Mesothelial cell of epicardium (in vitro differentiated cells): ENCODE measurements at regions not wholly inside any gene's neighbourhood (a gene's known extent, or its start where the extent isn't known, plus 50 kb on each side); places are given as distances from the start of the nearest gene placed in this dataset.

ENCODE experiments used
- DNase-seq, 2 experiments: peaks; one replicate each; pipeline ENCODE4 v3.0.0; 2021; ENCODE audit warnings: low spot score in 2 of 2; ENCODE audit not compliant: unreplicated experiment in 2 of 2
- H3K27ac Mint-ChIP-seq: 2 replicates; pipeline ENCODE4 v1.8.0; 2021; ENCODE audit warnings: mixed read lengths
- H3K27me3 Mint-ChIP-seq: 2 replicates; pipeline ENCODE4 v1.8.0; 2021; ENCODE audit warnings: low read depth, mixed read lengths
- H3K36me3 Mint-ChIP-seq: 2 replicates; pipeline ENCODE4 v1.8.0; 2021; ENCODE audit warnings: mixed read lengths
- H3K4me1 Mint-ChIP-seq: 2 replicates; pipeline ENCODE4 v1.8.0; 2021; ENCODE audit warnings: mixed read lengths
- H3K4me3 Mint-ChIP-seq: 2 replicates; pipeline ENCODE4 v1.8.0; 2021; ENCODE audit warnings: mild to moderate bottlenecking, moderate library complexity, mixed read lengths
- H3K9me3 Mint-ChIP-seq: 2 replicates; pipeline ENCODE4 v1.8.0; 2021; ENCODE audit warnings: mixed read lengths
- CTCF ChIP-seq: fragments of 200-600 bp; sonication (generic); IDR thresholded peaks from one replicate; pipeline ENCODE4 v1.5.0; 2021; ENCODE audit warnings: antibody characterized with exemption; ENCODE audit not compliant: unreplicated experiment

GRCh38 chr4:42824278-42824977 lies 68.1 kb upstream of the GRXCR1 start:
- DNase-seq: no peak
- Mint-ChIP-seq H3K9me3 (no peaks in the 10 kb centered on the region), H3K27ac (no peak overlapping the region), H3K4me3 (no peak overlapping the region), H3K4me1 (no peaks in the 10 kb centered on the region), H3K27me3 (no peaks in the 10 kb centered on the region), H3K36me3 (no peaks in the 10 kb centered on the region)
- no peak for TF ChIP-seq CTCF

- DNase-seq: no peak
- TF ChIP-seq CTCF: no peak
- Mint-ChIP-seq H3K4me3 (no peak overlapping the region), H3K4me1 (no peaks in the 10 kb centered on the region), H3K27ac (no peak overlapping the region), H3K36me3 (no peaks in the 10 kb centered on the region), H3K27me3 (peaks cover 1% of the 10 kb centered on the region), H3K9me3 (no peaks in the 10 kb centered on the region)
These were observed 71.3 kb upstream of the GRXCR1 start for GRCh38 chr4:42821230-42821629.

- DNase-seq: no peak
- TF ChIP-seq CTCF: no peak
- no peaks in the 10 kb centered on the region for H3K4me1 Mint-ChIP-seq
- H3K27ac Mint-ChIP-seq: no peak overlapping the region
- peaks cover 1% of the 10 kb centered on the region for H3K27me3 Mint-ChIP-seq
- H3K4me3 Mint-ChIP-seq: no peak overlapping the region
- no peaks in the 10 kb centered on the region for H3K9me3 Mint-ChIP-seq
- no peaks in the 10 kb centered on the region for H3K36me3 Mint-ChIP-seq
These were observed 72.5 kb upstream of the GRXCR1 start for GRCh38 chr4:42819863-42820514.

- Mint-ChIP-seq H3K4me1 (no peaks in the 10 kb centered on the region), H3K27me3 (peaks cover 1% of the 10 kb centered on the region), H3K27ac (no peak overlapping the region), H3K4me3 (no peak overlapping the region), H3K36me3 (no peaks in the 10 kb centered on the region), H3K9me3 (no peaks in the 10 kb centered on the region)
- TF ChIP-seq CTCF: no peak
- DNase-seq: no peak
These were observed 74.6 kb upstream of the GRXCR1 start for GRCh38 chr4:42817913-42818312.

GRCh38 chr4:42816880-42817400 lies 75.6 kb upstream of the GRXCR1 start:
- no peak for DNase-seq
- H3K36me3 Mint-ChIP-seq: no peaks in the 10 kb centered on the region
- H3K9me3 Mint-ChIP-seq: no peaks in the 10 kb centered on the region

More at GRCh38 chr4:42816880-42817400, 75.6 kb upstream of the GRXCR1 start:
- Mint-ChIP-seq H3K27me3 (peaks cover 5% of the 10 kb centered on the region), H3K4me3 (no peak overlapping the region), H3K27ac (no peak overlapping the region), H3K4me1 (no peaks in the 10 kb centered on the region)
- TF ChIP-seq CTCF: no peak
